ENCODE measurements at regions not wholly inside any gene's neighbourhood (a gene's known extent, or its start where the extent isn't known, plus 50 kb on each side); places are given as distances from the start of the nearest gene placed in this dataset.

GRCh38 chr2:30310371-30310770 is 79.0 kb downstream of the LBH start:
- H3K4me1 Mint-ChIP-seq = peaks cover 28 to 29% of the 10 kb centered on the region in 2 donors
- peak overlapping the region in 4 of 6 donors; percentile 45 to 78 (median 56) for H3K27ac Mint-ChIP-seq
- no peak for DNase-seq
- H3K9me3 Mint-ChIP-seq = peaks cover 0 to 1% (median 0%) of the 10 kb centered on the region in 6 donors
- H3K36me3 Mint-ChIP-seq = no peaks in the 10 kb centered on the region
- no peak overlapping the region for H3K4me3 Mint-ChIP-seq
- H3K27me3 Mint-ChIP-seq (ENCODE audit: low read depth in 3 of 3) = peaks cover 0 to 4% (median 2%) of the 10 kb centered on the region in 3 donors

- Mint-ChIP-seq H3K4me1 (peaks cover 34 to 35% of the 10 kb centered on the region in 2 donors), H3K27me3 (ENCODE audit: low read depth in 3 of 3) (peaks cover 0 to 4% (median 0%) of the 10 kb centered on the region in 3 donors), H3K27ac (peak overlapping the region in 5 of 6 donors; percentile 45 to 78 (median 50)), H3K36me3 (no peaks in the 10 kb centered on the region), H3K4me3 (no peak overlapping the region), H3K9me3 (peaks cover 0 to 4% (median 0%) of the 10 kb centered on the region in 6 donors)
- no peak for DNase-seq
Measured at GRCh38 chr2:30310955-30311354, 79.6 kb downstream of the LBH start.

- Mint-ChIP-seq H3K27ac (peak overlapping the region in 3 of 6 donors; percentile 6 to 75 (median 38)), H3K4me3 (no peak overlapping the region), H3K27me3 (ENCODE audit: low read depth in 3 of 3) (peaks cover 0 to 4% (median 0%) of the 10 kb centered on the region in 3 donors), H3K4me1 (peaks cover 42% of the 10 kb centered on the region in 2 donors), H3K9me3 (peaks cover 0 to 4% (median 0%) of the 10 kb centered on the region in 6 donors), H3K36me3 (no peaks in the 10 kb centered on the region)
- no peak for DNase-seq
Measured at GRCh38 chr2:30311711-30312110, 80.4 kb downstream of the LBH start.

- no peak for DNase-seq
- peaks cover 44 to 46% of the 10 kb centered on the region in 2 donors for H3K4me1 Mint-ChIP-seq
- peaks cover 0 to 4% (median 0%) of the 10 kb centered on the region in 6 donors for H3K9me3 Mint-ChIP-seq
- no peak overlapping the region for H3K4me3 Mint-ChIP-seq
- H3K27me3 Mint-ChIP-seq (ENCODE audit: low read depth in 3 of 3) = peaks cover 0 to 4% (median 0%) of the 10 kb centered on the region in 3 donors
- peak overlapping the region in 5 of 6 donors; percentile 29 to 71 (median 35) for H3K27ac Mint-ChIP-seq
- H3K36me3 Mint-ChIP-seq = no peaks in the 10 kb centered on the region
Measured at GRCh38 chr2:30312916-30313315, 81.6 kb downstream of the LBH start.

- Mint-ChIP-seq H3K4me1 (peaks cover 39 to 42% of the 10 kb centered on the region in 2 donors), H3K36me3 (no peaks in the 10 kb centered on the region), H3K9me3 (peaks cover 0 to 3% (median 0%) of the 10 kb centered on the region in 6 donors), H3K27me3 (ENCODE audit: low read depth in 3 of 3) (peaks cover 0 to 9% (median 5%) of the 10 kb centered on the region in 3 donors), H3K4me3 (peak overlapping the region in 4 of 5 donors; percentile 4 to 80 (median 22)), H3K27ac (peak overlapping the region; percentile 87 to 99 (median 96))
- no peak for DNase-seq
Measured at GRCh38 chr2:30314981-30315380, 83.6 kb downstream of the LBH start.

GRCh38 chr2:30315391-30316063 is 84.2 kb downstream of the LBH start:
- Mint-ChIP-seq H3K9me3 (peaks cover 0 to 3% (median 0%) of the 10 kb centered on the region in 6 donors), H3K4me1 (peaks cover 34 to 36% of the 10 kb centered on the region in 2 donors), H3K4me3 (peak overlapping the region; percentile 54 to 80 (median 74)), H3K27ac (peak overlapping the region; percentile 87 to 99 (median 96)), H3K27me3 (ENCODE audit: low read depth in 3 of 3) (peaks cover 0 to 9% (median 5%) of the 10 kb centered on the region in 3 donors), H3K36me3 (no peaks in the 10 kb centered on the region)
- DNase-seq = peak; percentile 65 to 72 (median 69)

GRCh38 chr2:30316408-30316807 is 85.1 kb downstream of the LBH start:
- Mint-ChIP-seq H3K4me1 (peaks cover 28 to 30% of the 10 kb centered on the region in 2 donors), H3K9me3 (peaks cover 0 to 3% (median 0%) of the 10 kb centered on the region in 6 donors), H3K4me3 (peak overlapping the region in 1 of 5 donors; percentile 25), H3K27me3 (ENCODE audit: low read depth in 3 of 3) (peaks cover 0 to 9% (median 7%) of the 10 kb centered on the region in 3 donors), H3K36me3 (no peaks in the 10 kb centered on the region), H3K27ac (peak overlapping the region; percentile 52 to 99 (median 96))
- DNase-seq = no peak

GRCh38 chr2:30318987-30319782 is 87.9 kb downstream of the LBH start:
- H3K27ac Mint-ChIP-seq = peak overlapping the region in 2 of 6 donors; percentile 18 to 79
- peaks cover 28 to 30% of the 10 kb centered on the region in 2 donors for H3K4me1 Mint-ChIP-seq
- DNase-seq = no peak
- no peak overlapping the region for H3K4me3 Mint-ChIP-seq
- no peaks in the 10 kb centered on the region for H3K36me3 Mint-ChIP-seq
- H3K9me3 Mint-ChIP-seq = peaks cover 0 to 3% (median 0%) of the 10 kb centered on the region in 6 donors
- peaks cover 0 to 9% (median 7%) of the 10 kb centered on the region in 3 donors for H3K27me3 Mint-ChIP-seq (ENCODE audit: low read depth in 3 of 3)

GRCh38 chr2:30321466-30321865 is 90.1 kb downstream of the LBH start:
- Mint-ChIP-seq H3K27ac (peak overlapping the region in 3 of 6 donors; percentile 32 to 59 (median 55)), H3K9me3 (no peaks in the 10 kb centered on the region), H3K4me3 (no peak overlapping the region), H3K36me3 (no peaks in the 10 kb centered on the region), H3K27me3 (ENCODE audit: low read depth in 3 of 3) (peaks cover 0 to 9% (median 5%) of the 10 kb centered on the region in 3 donors), H3K4me1 (peaks cover 5 to 14% of the 10 kb centered on the region in 2 donors)
- no peak for DNase-seq

GRCh38 chr2:30323499-30323898 is 92.2 kb downstream of the LBH start:
- peaks cover 0 to 6% of the 10 kb centered on the region in 2 donors for H3K4me1 Mint-ChIP-seq
- DNase-seq = no peak
- no peak overlapping the region for H3K27ac Mint-ChIP-seq
- peaks cover 0 to 9% (median 3%) of the 10 kb centered on the region in 3 donors for H3K27me3 Mint-ChIP-seq (ENCODE audit: low read depth in 3 of 3)
- no peaks in the 10 kb centered on the region for H3K36me3 Mint-ChIP-seq
- no peak overlapping the region for H3K4me3 Mint-ChIP-seq
- H3K9me3 Mint-ChIP-seq = no peaks in the 10 kb centered on the region

- Mint-ChIP-seq H3K27me3 (ENCODE audit: low read depth in 3 of 3) (peaks cover 0 to 3% (median 2%) of the 10 kb centered on the region in 3 donors), H3K4me3 (no peak overlapping the region), H3K4me1 (peaks cover 0 to 6% of the 10 kb centered on the region in 2 donors), H3K9me3 (no peaks in the 10 kb centered on the region), H3K27ac (peak overlapping the region in 1 of 6 donors; percentile 31), H3K36me3 (no peaks in the 10 kb centered on the region)
- DNase-seq = no peak
Measured at GRCh38 chr2:30324245-30324908, 93.0 kb downstream of the LBH start.

GRCh38 chr2:30325600-30326328 is 94.4 kb downstream of the LBH start:
- no peaks in the 10 kb centered on the region for H3K9me3 Mint-ChIP-seq
- H3K36me3 Mint-ChIP-seq = no peaks in the 10 kb centered on the region
- H3K27me3 Mint-ChIP-seq (ENCODE audit: low read depth in 3 of 3) = peaks cover 0 to 3% (median 0%) of the 10 kb centered on the region in 3 donors
- H3K4me3 Mint-ChIP-seq = no peak overlapping the region
- H3K27ac Mint-ChIP-seq = peak overlapping the region in 3 of 6 donors; percentile 3 to 75 (median 44)
- H3K4me1 Mint-ChIP-seq = peaks cover 0 to 5% of the 10 kb centered on the region in 2 donors
- no peak for DNase-seq

GRCh38 chr2:30326497-30326896 is 95.2 kb downstream of the LBH start:
- Mint-ChIP-seq H3K27me3 (ENCODE audit: low read depth in 3 of 3) (peaks cover 0 to 2% (median 0%) of the 10 kb centered on the region in 3 donors), H3K27ac (peak overlapping the region in 1 of 6 donors; percentile 14), H3K9me3 (no peaks in the 10 kb centered on the region), H3K4me3 (no peak overlapping the region), H3K4me1 (peaks cover 0 to 9% of the 10 kb centered on the region in 2 donors), H3K36me3 (no peaks in the 10 kb centered on the region)
- no peak for DNase-seq
